ENCODE measurements at regions not wholly inside any gene's neighbourhood (a gene's known extent, or its start where the extent isn't known, plus 50 kb on each side); places are given as distances from the start of the nearest gene placed in this dataset.

GRCh38 chr11:116234989-116235568 lies 537.7 kb downstream of the BUD13 start:
- BruUV-seq (replicated peaks): no TSS peak
- no peaks in the 10 kb centered on the region for H3K27me3 ChIP-seq (ENCODE audit: control insufficient read depth, insufficient read depth, low read length)
- DNase-seq (ENCODE audit: low read depth, low spot score) (no peak), ATAC-seq (no peak)
- no peaks in the 10 kb centered on the region for H3K4me1 ChIP-seq (ENCODE audit: control insufficient read depth, insufficient read depth, low read length)
- in situ Hi-C loops (cut with HindIII; ENCODE audit: low pct_unique_long_range_greater_than_20kb, low sequenced_read_pairs): no loop called here
- intact Hi-C loops (cut with micrococcal nuclease; ENCODE audit: unreplicated experiment): no loop called here
- H3K4me3 ChIP-seq (ENCODE audit: low read depth in 2 of 2, low read length in 2 of 2): no peak overlapping the region
- no peak for TF ChIP-seq CTCF (IDR thresholded peaks at IDR 0.05)
- no peak for TF ChIP-seq POLR2AphosphoS5 (IDR thresholded peaks at IDR 0.05; ENCODE audit: low read depth, low read length)
- TF ChIP-seq SIN3A (IDR thresholded peaks at IDR 0.05; ENCODE audit: borderline replicate concordance, insufficient read depth, low read depth, low read length): no peak
- no peak for TF ChIP-seq TCF7L2 (IDR thresholded peaks at IDR 0.05; ENCODE audit: low read depth, low read length)
- ChIA-PET CTCF (no interaction called here), POLR2A (no interaction called here)
- H3K9me3 ChIP-seq (ENCODE audit: control insufficient read depth, insufficient read depth, low read depth, low read length): no peaks in the 10 kb centered on the region
- H3K27ac ChIP-seq (ENCODE audit: low read length): no peak overlapping the region
- H3K36me3 ChIP-seq (ENCODE audit: control insufficient read depth, insufficient read depth, low read length): no peaks in the 10 kb centered on the region

- POLR2A ChIA-PET: no interaction called here
- no peak overlapping the region for H3K4me3 ChIP-seq (ENCODE audit: low read depth in 2 of 2, low read length in 2 of 2)
- no peak for DNase-seq (ENCODE audit: low read depth, low spot score)
- no peak overlapping the region for H3K27ac ChIP-seq (ENCODE audit: low read length)
- H3K4me1 ChIP-seq (ENCODE audit: control insufficient read depth, insufficient read depth, low read length): no peaks in the 10 kb centered on the region
- in situ Hi-C loops (cut with HindIII; ENCODE audit: low pct_unique_long_range_greater_than_20kb, low sequenced_read_pairs): no loop called here
- TF ChIP-seq POLR2AphosphoS5 (IDR thresholded peaks at IDR 0.05; ENCODE audit: low read depth, low read length) (no peak), SIN3A (IDR thresholded peaks at IDR 0.05; ENCODE audit: borderline replicate concordance, insufficient read depth, low read depth, low read length) (no peak), CTCF (IDR thresholded peaks at IDR 0.05) (no peak), REST (IDR thresholded peaks at IDR 0.05; ENCODE audit: insufficient read depth in 1 of 2, low read depth in 2 of 2, low read length in 1 of 2) (no peak), TCF7L2 (IDR thresholded peaks at IDR 0.05; ENCODE audit: low read depth, low read length) (no peak)
- CTCF ChIA-PET: no interaction called here
- ATAC-seq: no peak
- no peaks in the 10 kb centered on the region for H3K36me3 ChIP-seq (ENCODE audit: control insufficient read depth, insufficient read depth, low read length)
- no peaks in the 10 kb centered on the region for H3K9me3 ChIP-seq (ENCODE audit: control insufficient read depth, insufficient read depth, low read depth, low read length)
- BruUV-seq (replicated peaks): no TSS peak
- intact Hi-C loops (cut with micrococcal nuclease; ENCODE audit: unreplicated experiment): no loop called here
- H3K27me3 ChIP-seq (ENCODE audit: control insufficient read depth, insufficient read depth, low read length): 0 out of 2 replicates have a peak, but pooled peaks cover 3% of the 10 kb centered on the region
Observed at GRCh38 chr11:116233561-116233960, 539.2 kb downstream of the BUD13 start.
